ENCODE measurements at regions not wholly inside any gene's neighbourhood (a gene's known extent, or its start where the extent isn't known, plus 50 kb on each side); places are given as distances from the start of the nearest gene placed in this dataset.

- ATAC-seq (no peak), DNase-seq (no peak)
- in situ Hi-C loops (cut with MboI; ENCODE audit: low sequenced_read_pairs in 4 of 4) (no loop called here), intact Hi-C loops (cut with DNase I; ENCODE audit: low total_unique reads) (no loop called here)
- Histone ChIP-seq H3K27ac (no peak overlapping the region), H3K27me3 (no peaks in the 10 kb centered on the region), H3K9me3 (no peaks in the 10 kb centered on the region), H3K4me1 (no peaks in the 10 kb centered on the region), H3K36me3 (no peaks in the 10 kb centered on the region), H3K4me3 (no peak overlapping the region)
- TF ChIP-seq POLR2A (IDR thresholded peaks at IDR 0.05): no peak
- no peak for TF ChIP-seq CTCF (IDR thresholded peaks at IDR 0.05 in 4 of 5, conservative IDR thresholded peaks at IDR 0.05 in 1 of 5)
Observed at GRCh38 chr7:156019776-156020565, 207.7 kb upstream of the SHH start.

GRCh38 chr7:156019308-156019707 is 207.0 kb upstream of the SHH start:
- no peaks in the 10 kb centered on the region for H3K9me3 ChIP-seq
- no peak for TF ChIP-seq POLR2A (IDR thresholded peaks at IDR 0.05)
- no peak for TF ChIP-seq CTCF (IDR thresholded peaks at IDR 0.05 in 4 of 5, conservative IDR thresholded peaks at IDR 0.05 in 1 of 5)
- no peak for ATAC-seq
- in situ Hi-C loops (cut with MboI; ENCODE audit: low sequenced_read_pairs in 4 of 4): no loop called here
- H3K27ac ChIP-seq: no peak overlapping the region
- no peaks in the 10 kb centered on the region for H3K4me1 ChIP-seq
- H3K4me3 ChIP-seq: no peak overlapping the region
- no peaks in the 10 kb centered on the region for H3K27me3 ChIP-seq
- intact Hi-C loops (cut with DNase I; ENCODE audit: low total_unique reads): no loop called here
- no peak for DNase-seq
- H3K36me3 ChIP-seq: no peaks in the 10 kb centered on the region

- H3K27me3 ChIP-seq: no peaks in the 10 kb centered on the region
- H3K9me3 ChIP-seq: no peaks in the 10 kb centered on the region
- in situ Hi-C loops (cut with MboI; ENCODE audit: low sequenced_read_pairs in 4 of 4): no loop called here
- H3K4me1 ChIP-seq: no peaks in the 10 kb centered on the region
- DNase-seq: no peak
- H3K36me3 ChIP-seq: no peaks in the 10 kb centered on the region
- H3K4me3 ChIP-seq: no peak overlapping the region
- no peak for ATAC-seq
- intact Hi-C loops (cut with DNase I; ENCODE audit: low total_unique reads): no loop called here
- H3K27ac ChIP-seq: no peak overlapping the region
- no peak for TF ChIP-seq CTCF (IDR thresholded peaks at IDR 0.05 in 4 of 5, conservative IDR thresholded peaks at IDR 0.05 in 1 of 5)
- TF ChIP-seq POLR2A (IDR thresholded peaks at IDR 0.05): no peak
Observed at GRCh38 chr7:156017916-156018700, 205.8 kb upstream of the SHH start.

- intact Hi-C loops (cut with DNase I; ENCODE audit: low total_unique reads): no loop called here
- no peak overlapping the region for H3K4me3 ChIP-seq
- TF ChIP-seq CTCF (IDR thresholded peaks at IDR 0.05 in 4 of 5, conservative IDR thresholded peaks at IDR 0.05 in 1 of 5) (no peak), POLR2A (IDR thresholded peaks at IDR 0.05) (no peak)
- no peaks in the 10 kb centered on the region for H3K36me3 ChIP-seq
- no peaks in the 10 kb centered on the region for H3K4me1 ChIP-seq
- no peaks in the 10 kb centered on the region for H3K9me3 ChIP-seq
- ATAC-seq: no peak
- H3K27me3 ChIP-seq: no peaks in the 10 kb centered on the region
- H3K27ac ChIP-seq: no peak overlapping the region
- in situ Hi-C loops (cut with MboI; ENCODE audit: low sequenced_read_pairs in 4 of 4): no loop called here
- no peak for DNase-seq
Observed at GRCh38 chr7:156017431-156017830, 205.2 kb upstream of the SHH start.

Measured in gastrocnemius medialis (tissue), 4 donors.